Sigmoid colon (tissue), 6 donors: ENCODE measurements at regions not wholly inside any gene's neighbourhood (a gene's known extent, or its start where the extent isn't known, plus 50 kb on each side); places are given as distances from the start of the nearest gene placed in this dataset.

Experiments
- DNase-seq: peaks from one replicate; pipeline ENCODE4 v3.0.0-alpha.2; 2019
- H3K27ac ChIP-seq, 4 donors: fragments of 200-600 bp; sonication (generic); one replicate each; pipeline ENCODE4 v1.5.1; 2016 to 2019; ENCODE audit warnings: mild to moderate bottlenecking in 1 of 4
- H3K27me3 ChIP-seq, 3 donors: fragments of 200-600 bp; sonication (generic); one replicate each; pipeline ENCODE4 v1.5.1; 2019; ENCODE audit warnings: mild to moderate bottlenecking in 1 of 3
- H3K36me3 ChIP-seq, 4 donors: fragments of 200-600 bp; sonication (generic); one replicate each; pipeline ENCODE4 v1.5.1; 2016 to 2019
- H3K4me1 ChIP-seq, 4 donors: fragments of 200-600 bp; sonication (generic); one replicate each; pipeline ENCODE4 v1.5.1; 2017 to 2019
- H3K4me3 ChIP-seq, 4 donors: fragments of 200-600 bp; sonication (generic); one replicate each; pipeline ENCODE4 v1.5.1; 2017 to 2019; ENCODE audit warnings: mild to moderate bottlenecking in 2 of 4, moderate library complexity in 1 of 4
- H3K9me3 ChIP-seq, 4 donors: fragments of 200-600 bp in 3 of 4; sonication (generic) in 3 of 4; one replicate each; pipeline versions ENCODE4 v1.5.1 to v1.6.1; 2013 to 2019
- EP300 ChIP-seq, 4 donors: sonication (generic); formaldehyde crosslinking; IDR thresholded peaks; one replicate each; pipeline ENCODE4 v1.6.1; 2017; ENCODE audit warnings: antibody characterized with exemption in 4 of 4
- POLR2A ChIP-seq, 2 donors: fragments of 450-650 bp; IDR thresholded peaks; one replicate each; pipeline ENCODE4 v1.6.1; 2016; ENCODE audit warnings: antibody characterized with exemption in 2 of 2, mild to moderate bottlenecking in 2 of 2, moderate library complexity in 2 of 2
- POLR2AphosphoS5 ChIP-seq, 4 donors: sonication (generic); formaldehyde crosslinking; IDR thresholded peaks; one replicate each; pipeline ENCODE4 v1.6.1; 2017; ENCODE audit warnings: antibody characterized with exemption in 4 of 4
- WGBS, 2 donors: extraction: QIAGEN DNeasy Blood & Tissue Kit; methylation state at CpG; one replicate each; pipeline ENCODE4 v1.1.7; 2013; 5-methylcytosine and 5-hydroxymethylcytosine counted together
- intact Hi-C: fragments of 100-400 bp; cut with DNase I; formaldehyde crosslinking; loops from one replicate; pipeline ENCODE4 v1.15.1; 2023
- TF ChIP-seq, protein P1 (sequence below), 4 experiments: fragments of 450-650 bp in 3 of 4; fragments of 200-600 bp in 1 of 4; IDR thresholded peaks; one replicate each; pipeline ENCODE4 v1.5.1; 2016 to 2019; ENCODE audit warnings: antibody characterized with exemption in 4 of 4, mild to moderate bottlenecking in 3 of 4, moderate library complexity in 2 of 4
- donor health status: healthy with polysubstance abuse.
- donor health status: healthy.

DNA sequence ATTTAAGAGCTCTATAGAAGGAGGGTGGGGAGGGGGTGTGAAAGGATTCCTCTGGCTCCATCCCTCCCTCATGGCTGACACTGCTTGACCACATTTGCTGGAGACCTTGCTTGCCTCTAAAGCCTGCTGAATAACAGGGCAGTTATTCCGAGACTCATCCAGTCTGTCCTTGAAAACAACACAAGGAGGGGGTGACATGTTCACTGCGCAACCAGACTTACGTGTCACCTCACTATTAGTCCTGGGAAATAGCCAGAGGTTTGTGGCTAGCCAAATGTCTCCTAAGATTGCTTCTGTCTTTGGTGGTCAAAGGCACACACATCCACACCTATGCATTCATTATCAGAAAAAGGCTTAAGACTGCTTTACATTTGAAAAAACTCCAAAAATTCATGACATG is 256.2 kb upstream of the SKOR2 start:
- TF ChIP-seq POLR2A (IDR thresholded peaks at IDR 0.05), result no peak
- TF ChIP-seq POLR2AphosphoS5 (IDR thresholded peaks at IDR 0.05), result no peak
- no peak for TF ChIP-seq EP300 (IDR thresholded peaks at IDR 0.05)
- TF ChIP-seq, protein P1, sequence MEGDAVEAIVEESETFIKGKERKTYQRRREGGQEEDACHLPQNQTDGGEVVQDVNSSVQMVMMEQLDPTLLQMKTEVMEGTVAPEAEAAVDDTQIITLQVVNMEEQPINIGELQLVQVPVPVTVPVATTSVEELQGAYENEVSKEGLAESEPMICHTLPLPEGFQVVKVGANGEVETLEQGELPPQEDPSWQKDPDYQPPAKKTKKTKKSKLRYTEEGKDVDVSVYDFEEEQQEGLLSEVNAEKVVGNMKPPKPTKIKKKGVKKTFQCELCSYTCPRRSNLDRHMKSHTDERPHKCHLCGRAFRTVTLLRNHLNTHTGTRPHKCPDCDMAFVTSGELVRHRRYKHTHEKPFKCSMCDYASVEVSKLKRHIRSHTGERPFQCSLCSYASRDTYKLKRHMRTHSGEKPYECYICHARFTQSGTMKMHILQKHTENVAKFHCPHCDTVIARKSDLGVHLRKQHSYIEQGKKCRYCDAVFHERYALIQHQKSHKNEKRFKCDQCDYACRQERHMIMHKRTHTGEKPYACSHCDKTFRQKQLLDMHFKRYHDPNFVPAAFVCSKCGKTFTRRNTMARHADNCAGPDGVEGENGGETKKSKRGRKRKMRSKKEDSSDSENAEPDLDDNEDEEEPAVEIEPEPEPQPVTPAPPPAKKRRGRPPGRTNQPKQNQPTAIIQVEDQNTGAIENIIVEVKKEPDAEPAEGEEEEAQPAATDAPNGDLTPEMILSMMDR (IDR thresholded peaks at IDR 0.05), result no peak
- WGBS, 2 donors, result 85 to 93% methylated on average over 3 of the region's 3 CpGs
- Histone ChIP-seq H3K9me3 (no peaks in the 10 kb centered on the region), H3K27me3 (no peaks in the 10 kb centered on the region), H3K4me1 (no peaks in the 10 kb centered on the region), H3K27ac (no peak overlapping the region), H3K4me3 (no peak overlapping the region), H3K36me3 (no peaks in the 10 kb centered on the region)
- intact Hi-C loops, result no loop called here
- DNase-seq, result no peak

DNA sequence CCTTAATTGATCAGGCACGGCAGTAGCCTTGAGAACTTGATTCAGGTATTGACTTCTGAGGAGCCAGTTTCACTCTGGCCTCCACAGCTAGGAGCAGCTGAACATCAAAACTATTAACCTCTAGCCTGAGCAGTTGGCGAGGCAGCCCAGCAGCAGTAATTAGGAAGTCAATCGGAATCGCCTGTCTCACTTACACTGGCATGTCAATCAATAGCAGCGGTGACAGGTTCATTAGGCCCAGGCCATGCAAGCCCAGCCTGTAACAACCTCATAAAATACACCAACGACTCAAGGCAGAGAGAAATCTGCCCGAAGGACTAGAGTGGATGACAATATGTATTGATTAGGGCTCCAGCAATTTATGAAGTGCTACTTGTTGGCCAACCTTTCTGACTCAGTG is 255.4 kb upstream of the SKOR2 start:
- no peaks in the 10 kb centered on the region for H3K27me3 ChIP-seq
- H3K36me3 ChIP-seq, result no peaks in the 10 kb centered on the region
- WGBS, 2 donors, result 46 to 69% methylated on average over 7 of the region's 7 CpGs
- H3K4me3 ChIP-seq, result no peak overlapping the region
- intact Hi-C loops, result no loop called here
- H3K4me1 ChIP-seq, result no peaks in the 10 kb centered on the region
- H3K27ac ChIP-seq, result no peak overlapping the region
- DNase-seq, result no peak
- no peaks in the 10 kb centered on the region for H3K9me3 ChIP-seq
- TF ChIP-seq POLR2A (IDR thresholded peaks at IDR 0.05) (no peak), EP300 (IDR thresholded peaks at IDR 0.05) (no peak), POLR2AphosphoS5 (IDR thresholded peaks at IDR 0.05) (no peak)
- TF ChIP-seq, protein P1 (IDR thresholded peaks at IDR 0.05), result no peak

DNA sequence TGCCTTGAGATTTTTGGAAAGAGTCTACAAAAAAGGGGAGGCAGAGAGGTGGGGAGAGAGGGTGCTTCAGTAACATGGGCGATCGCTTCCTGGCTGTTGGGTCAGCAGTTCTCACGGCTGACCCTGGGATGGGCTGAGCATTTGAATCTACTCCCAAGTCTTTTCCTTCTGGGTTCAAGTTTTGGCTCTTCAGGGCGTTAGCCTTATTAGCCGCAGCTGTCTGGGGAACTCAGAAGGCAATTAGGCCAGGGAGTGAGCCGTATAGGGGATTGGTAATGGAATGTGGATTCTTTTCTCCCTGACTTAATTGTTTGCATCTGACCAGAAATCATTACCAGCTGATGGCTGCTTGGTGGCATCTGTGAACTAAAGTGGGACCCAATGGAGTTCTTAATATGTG is 250.5 kb upstream of the SKOR2 start:
- Histone ChIP-seq H3K4me3 (no peak overlapping the region), H3K27ac (no peak overlapping the region), H3K27me3 (no peaks in the 10 kb centered on the region), H3K36me3 (no peaks in the 10 kb centered on the region), H3K4me1 (no peaks in the 10 kb centered on the region), H3K9me3 (no peaks in the 10 kb centered on the region)
- intact Hi-C loops, result no loop called here
- WGBS, 2 donors, result 75 to 78% methylated on average over 6 of the region's 6 CpGs
- no peak for DNase-seq
- TF ChIP-seq POLR2AphosphoS5 (IDR thresholded peaks at IDR 0.05) (no peak), EP300 (IDR thresholded peaks at IDR 0.05) (no peak), POLR2A (IDR thresholded peaks at IDR 0.05) (no peak)
- TF ChIP-seq, protein P1 (IDR thresholded peaks at IDR 0.05), result no peak

DNA sequence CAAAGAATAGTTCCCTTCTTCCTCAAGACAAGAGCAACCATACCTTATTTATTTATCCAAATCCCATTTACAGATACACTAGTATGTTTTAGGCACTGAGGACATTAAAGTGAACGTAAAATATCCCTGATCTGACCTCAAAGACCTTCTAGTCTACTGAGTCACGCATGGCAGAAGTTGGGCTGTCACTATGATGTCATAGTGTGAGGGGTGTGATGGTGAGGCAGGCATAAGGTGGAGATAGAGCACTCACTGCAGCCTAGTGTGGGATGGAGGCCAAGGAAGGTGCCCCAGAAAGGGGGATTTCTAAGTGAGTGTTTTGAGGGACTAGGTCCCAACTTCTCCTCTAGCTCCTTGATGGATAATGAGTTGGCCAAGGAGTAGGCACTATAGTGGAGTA is 249.5 kb upstream of the SKOR2 start:
- no peak for DNase-seq
- intact Hi-C loops, result no loop called here
- Histone ChIP-seq H3K4me1 (no peaks in the 10 kb centered on the region), H3K27me3 (no peaks in the 10 kb centered on the region), H3K36me3 (no peaks in the 10 kb centered on the region), H3K9me3 (no peaks in the 10 kb centered on the region), H3K27ac (no peak overlapping the region), H3K4me3 (no peak overlapping the region)
- TF ChIP-seq, protein P1 (IDR thresholded peaks at IDR 0.05), result no peak
- TF ChIP-seq POLR2A (IDR thresholded peaks at IDR 0.05) (no peak), EP300 (IDR thresholded peaks at IDR 0.05) (no peak), POLR2AphosphoS5 (IDR thresholded peaks at IDR 0.05) (no peak)
- WGBS, 2 donors, result 54 to 68% methylated on average over 2 of the region's 2 CpGs

DNA sequence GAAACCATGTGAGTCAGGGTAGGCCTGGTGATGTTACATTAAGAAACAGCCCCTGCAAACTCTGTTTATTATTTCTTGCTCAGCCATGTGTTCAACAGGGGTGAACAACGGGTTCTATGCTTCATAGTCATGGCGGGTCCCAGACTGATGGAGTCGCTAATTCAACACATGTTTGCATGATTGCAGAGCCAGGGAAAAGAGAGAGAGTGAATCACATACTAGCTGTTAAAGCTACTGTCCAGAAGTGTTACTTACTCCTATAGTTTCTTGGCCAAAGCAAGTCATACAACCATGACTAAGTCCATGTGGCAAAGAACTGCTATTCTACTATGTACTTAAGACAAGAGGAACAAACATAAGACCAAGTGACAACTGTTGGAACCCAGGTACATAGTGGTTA is 241.2 kb upstream of the SKOR2 start:
- no peaks in the 10 kb centered on the region for H3K27me3 ChIP-seq
- WGBS, 2 donors, result 86 to 89% methylated on average over 3 of the region's 3 CpGs
- DNase-seq, result no peak
- no peak overlapping the region for H3K4me3 ChIP-seq
- H3K9me3 ChIP-seq, result no peaks in the 10 kb centered on the region
- H3K4me1 ChIP-seq, result no peaks in the 10 kb centered on the region
- intact Hi-C loops, result no loop called here
- H3K36me3 ChIP-seq, result no peaks in the 10 kb centered on the region
- TF ChIP-seq, protein P1 (IDR thresholded peaks at IDR 0.05), result no peak
- TF ChIP-seq EP300 (IDR thresholded peaks at IDR 0.05) (no peak), POLR2AphosphoS5 (IDR thresholded peaks at IDR 0.05) (no peak), POLR2A (IDR thresholded peaks at IDR 0.05) (no peak)
- H3K27ac ChIP-seq, result no peak overlapping the region
